CD4-positive, alpha-beta T cell treated with Interleukin-4 for 4 hours (primary cell): ENCODE measurements at regions not wholly inside any gene's neighbourhood (a gene's known extent, or its start where the extent isn't known, plus 50 kb on each side); places are given as distances from the start of the nearest gene placed in this dataset.
"Not testable (repeated sequence)": the region's sequence is repeated elsewhere in the genome, so short reads cannot be mapped to it uniquely, and the experiment has no call there.

Experiments used
- DNase-seq: peaks from one replicate; pipeline ENCODE4 v3.0.0-alpha.2; 2020

GRCh38 chr10:25724241-25724640, 209.8 kb upstream of the MYO3A start:
- no peak for DNase-seq

- DNase-seq = peak; percentile 38
Measured at GRCh38 chr10:25725917-25726716, 207.9 kb upstream of the MYO3A start.

- DNase-seq = no peak
Measured at GRCh38 chr10:25738776-25739175, 195.3 kb upstream of the MYO3A start.

GRCh38 chr10:25743832-25744231, 190.2 kb upstream of the MYO3A start:
- no peak for DNase-seq

GRCh38 chr10:25744574-25744973, 189.5 kb upstream of the MYO3A start:
- DNase-seq = no peak

- DNase-seq = no peak
Measured at GRCh38 chr10:25745976-25746375, 188.1 kb upstream of the MYO3A start.

GRCh38 chr10:25747084-25747483, 186.9 kb upstream of the MYO3A start:
- no peak for DNase-seq

GRCh38 chr10:25748509-25748908, 185.5 kb upstream of the MYO3A start:
- no peak for DNase-seq

GRCh38 chr10:25753776-25754175, 180.3 kb upstream of the MYO3A start:
- DNase-seq = no peak

- not testable (repeated sequence) for DNase-seq
Measured at GRCh38 chr10:25755874-25756273, 178.2 kb upstream of the MYO3A start.

- no peak for DNase-seq
Measured at GRCh38 chr10:25756784-25757183, 177.2 kb upstream of the MYO3A start.

- DNase-seq = no peak
Measured at GRCh38 chr10:25758041-25758457, 176.0 kb upstream of the MYO3A start.

- DNase-seq = no peak
Measured at GRCh38 chr10:25758511-25758910, 175.5 kb upstream of the MYO3A start.

GRCh38 chr10:25761937-25762336, 172.1 kb upstream of the MYO3A start:
- DNase-seq = no peak

- DNase-seq = no peak
Measured at GRCh38 chr10:25766213-25766612, 167.8 kb upstream of the MYO3A start.

GRCh38 chr10:25766687-25767221, 167.3 kb upstream of the MYO3A start:
- DNase-seq = no peak

GRCh38 chr10:25768167-25768566, 165.9 kb upstream of the MYO3A start:
- DNase-seq = no peak

- no peak for DNase-seq
Measured at GRCh38 chr10:25778646-25779045, 155.4 kb upstream of the MYO3A start.

GRCh38 chr10:25786161-25786560, 147.9 kb upstream of the MYO3A start:
- DNase-seq = no peak

GRCh38 chr10:25786899-25787298, 147.1 kb upstream of the MYO3A start:
- no peak for DNase-seq

- no peak for DNase-seq
Measured at GRCh38 chr10:25797888-25798429, 136.1 kb upstream of the MYO3A start.

- DNase-seq = no peak
Measured at GRCh38 chr10:25804505-25804904, 129.5 kb upstream of the MYO3A start.

- no peak for DNase-seq
Measured at GRCh38 chr10:25805986-25806385, 128.0 kb upstream of the MYO3A start.

- no peak for DNase-seq
Measured at GRCh38 chr10:25808372-25808771, 125.7 kb upstream of the MYO3A start.
